Mesothelial cell of epicardium (in vitro differentiated cells): ENCODE measurements at regions not wholly inside any gene's neighbourhood (a gene's known extent, or its start where the extent isn't known, plus 50 kb on each side); places are given as distances from the start of the nearest gene placed in this dataset.

ENCODE experiments used
- DNase-seq, 2 experiments: peaks; one replicate each; pipeline ENCODE4 v3.0.0; 2021; ENCODE audit warnings: low spot score in 2 of 2; ENCODE audit not compliant: unreplicated experiment in 2 of 2
- H3K27ac Mint-ChIP-seq: 2 replicates; pipeline ENCODE4 v1.8.0; 2021; ENCODE audit warnings: mixed read lengths
- H3K27me3 Mint-ChIP-seq: 2 replicates; pipeline ENCODE4 v1.8.0; 2021; ENCODE audit warnings: low read depth, mixed read lengths
- H3K36me3 Mint-ChIP-seq: 2 replicates; pipeline ENCODE4 v1.8.0; 2021; ENCODE audit warnings: mixed read lengths
- H3K4me1 Mint-ChIP-seq: 2 replicates; pipeline ENCODE4 v1.8.0; 2021; ENCODE audit warnings: mixed read lengths
- H3K4me3 Mint-ChIP-seq: 2 replicates; pipeline ENCODE4 v1.8.0; 2021; ENCODE audit warnings: mild to moderate bottlenecking, moderate library complexity, mixed read lengths
- H3K9me3 Mint-ChIP-seq: 2 replicates; pipeline ENCODE4 v1.8.0; 2021; ENCODE audit warnings: mixed read lengths
- CTCF ChIP-seq: fragments of 200-600 bp; sonication (generic); IDR thresholded peaks from one replicate; pipeline ENCODE4 v1.5.0; 2021; ENCODE audit warnings: antibody characterized with exemption; ENCODE audit not compliant: unreplicated experiment

- H3K27ac Mint-ChIP-seq = peak overlapping the region; percentile 71
- no peak for DNase-seq
- H3K36me3 Mint-ChIP-seq = no peaks in the 10 kb centered on the region
- no peak overlapping the region for H3K4me3 Mint-ChIP-seq
- H3K9me3 Mint-ChIP-seq = peaks cover 6% of the 10 kb centered on the region
- H3K27me3 Mint-ChIP-seq = no peaks in the 10 kb centered on the region
- H3K4me1 Mint-ChIP-seq = peaks cover 25% of the 10 kb centered on the region
- no peak for TF ChIP-seq CTCF
These were observed 770.4 kb downstream of the TNS3 start for GRCh38 chr7:46811529-46811928.

GRCh38 chr7:46810986-46811385, 770.9 kb downstream of the TNS3 start:
- Mint-ChIP-seq H3K27ac (no peak overlapping the region), H3K4me1 (peaks cover 25% of the 10 kb centered on the region), H3K36me3 (no peaks in the 10 kb centered on the region), H3K9me3 (peaks cover 1% of the 10 kb centered on the region), H3K27me3 (no peaks in the 10 kb centered on the region), H3K4me3 (no peak overlapping the region)
- DNase-seq = no peak
- TF ChIP-seq CTCF = no peak

GRCh38 chr7:46809886-46810285, 772.0 kb downstream of the TNS3 start:
- Mint-ChIP-seq H3K9me3 (peaks cover 2% of the 10 kb centered on the region), H3K36me3 (no peaks in the 10 kb centered on the region), H3K4me1 (peaks cover 24% of the 10 kb centered on the region), H3K27me3 (no peaks in the 10 kb centered on the region), H3K4me3 (no peak overlapping the region), H3K27ac (no peak overlapping the region)
- TF ChIP-seq CTCF = no peak
- no peak for DNase-seq

GRCh38 chr7:46806856-46807255, 775.1 kb downstream of the TNS3 start:
- no peak for TF ChIP-seq CTCF
- no peak overlapping the region for H3K4me3 Mint-ChIP-seq
- DNase-seq = no peak
- peaks cover 27% of the 10 kb centered on the region for H3K4me1 Mint-ChIP-seq
- H3K9me3 Mint-ChIP-seq = peaks cover 8% of the 10 kb centered on the region
- H3K36me3 Mint-ChIP-seq = no peaks in the 10 kb centered on the region
- H3K27me3 Mint-ChIP-seq = no peaks in the 10 kb centered on the region
- no peak overlapping the region for H3K27ac Mint-ChIP-seq

- no peak for TF ChIP-seq CTCF
These were observed 779.4 kb downstream of the TNS3 start for GRCh38 chr7:46802479-46802878.

GRCh38 chr7:46791188-46791587, 790.7 kb downstream of the TNS3 start:
- H3K36me3 Mint-ChIP-seq = no peaks in the 10 kb centered on the region
- H3K27ac Mint-ChIP-seq = no peak overlapping the region
- H3K9me3 Mint-ChIP-seq = peaks cover 20% of the 10 kb centered on the region
- TF ChIP-seq CTCF = no peak
- no peaks in the 10 kb centered on the region for H3K27me3 Mint-ChIP-seq
- peaks cover 10% of the 10 kb centered on the region for H3K4me1 Mint-ChIP-seq
- no peak overlapping the region for H3K4me3 Mint-ChIP-seq
- no peak for DNase-seq

More at GRCh38 chr7:46802479-46802878, 779.4 kb downstream of the TNS3 start:
- no peak for DNase-seq
- Mint-ChIP-seq H3K4me1 (peaks cover 20% of the 10 kb centered on the region), H3K4me3 (no peak overlapping the region), H3K9me3 (peaks cover 16% of the 10 kb centered on the region), H3K36me3 (peaks cover 10% of the 10 kb centered on the region), H3K27me3 (no peaks in the 10 kb centered on the region), H3K27ac (peak overlapping the region; percentile 74)
